Adipocyte (in vitro differentiated cells): ENCODE measurements at regions not wholly inside any gene's neighbourhood (a gene's known extent, or its start where the extent isn't known, plus 50 kb on each side); places are given as distances from the start of the nearest gene placed in this dataset.

Experiments used
- DNase-seq: peaks from one replicate; pipeline ENCODE4 v3.0.0-alpha.2; 2015; ENCODE audit warnings: low read depth
- H3K27me3 ChIP-seq: replicated peaks from 2 replicates; pipeline ENCODE4 v1.7.0; 2013; ENCODE audit warnings: mild to moderate bottlenecking, low read length, moderate library complexity; ENCODE audit not compliant: control insufficient read depth, insufficient read depth
- H3K36me3 ChIP-seq: 2 replicates; pipeline ENCODE4 v1.7.0; 2013; ENCODE audit warnings: low read length, mild to moderate bottlenecking, moderate library complexity; ENCODE audit not compliant: control insufficient read depth, insufficient read depth, severe bottlenecking
- H3K4me1 ChIP-seq: 2 replicates; pipeline ENCODE4 v1.7.0; 2013; ENCODE audit warnings: mild to moderate bottlenecking, low read length, moderate library complexity; ENCODE audit not compliant: control insufficient read depth, insufficient read depth
- H3K4me3 ChIP-seq: 2 replicates; pipeline ENCODE4 v1.7.0; 2013; ENCODE audit warnings: mild to moderate bottlenecking, low read length, moderate library complexity
- H3K9ac ChIP-seq: 2 replicates; pipeline ENCODE4 v1.7.0; 2013; ENCODE audit warnings: mild to moderate bottlenecking, low read length, moderate library complexity
- H3K9me3 ChIP-seq: 2 replicates; pipeline ENCODE4 v1.7.0; 2013; ENCODE audit warnings: mild to moderate bottlenecking, low read length, moderate library complexity; ENCODE audit not compliant: control insufficient read depth

DNA sequence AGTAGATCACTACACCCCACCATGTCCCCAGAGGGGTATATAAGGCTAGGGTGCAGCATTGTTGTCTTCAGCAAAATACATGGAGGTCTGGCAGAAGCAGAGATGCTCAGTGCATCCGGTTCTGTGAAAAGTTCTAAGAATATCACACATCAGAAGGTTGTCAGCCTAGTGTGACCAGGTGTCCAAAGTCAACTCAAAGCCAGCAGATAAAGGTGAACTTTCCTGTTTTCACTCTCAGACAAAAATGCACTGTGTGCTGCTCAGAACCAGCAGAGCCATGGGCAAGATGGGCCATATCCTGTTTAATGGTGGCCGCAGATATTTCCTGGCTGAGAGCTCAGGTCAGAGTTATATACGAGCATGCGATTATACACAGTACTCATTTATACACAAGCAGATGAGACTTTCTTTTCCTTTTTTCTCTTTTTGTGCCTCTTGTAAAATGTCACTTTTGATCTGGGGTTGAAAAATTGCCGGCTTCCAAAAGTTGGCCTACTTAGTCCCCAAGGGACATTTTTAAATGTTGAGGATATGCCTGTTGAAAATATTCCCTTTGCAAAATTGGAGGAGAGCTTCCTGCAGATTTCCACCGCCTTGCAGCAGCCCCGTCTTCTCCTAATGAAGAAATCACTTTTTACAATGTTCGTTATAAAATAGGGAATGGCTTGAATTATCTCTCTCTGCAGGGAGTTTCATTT is 425.6 kb upstream of the SALL1 start:
- Histone ChIP-seq H3K27me3 (peaks cover 25% of the 10 kb centered on the region), H3K9me3 (no peaks in the 10 kb centered on the region)

DNA sequence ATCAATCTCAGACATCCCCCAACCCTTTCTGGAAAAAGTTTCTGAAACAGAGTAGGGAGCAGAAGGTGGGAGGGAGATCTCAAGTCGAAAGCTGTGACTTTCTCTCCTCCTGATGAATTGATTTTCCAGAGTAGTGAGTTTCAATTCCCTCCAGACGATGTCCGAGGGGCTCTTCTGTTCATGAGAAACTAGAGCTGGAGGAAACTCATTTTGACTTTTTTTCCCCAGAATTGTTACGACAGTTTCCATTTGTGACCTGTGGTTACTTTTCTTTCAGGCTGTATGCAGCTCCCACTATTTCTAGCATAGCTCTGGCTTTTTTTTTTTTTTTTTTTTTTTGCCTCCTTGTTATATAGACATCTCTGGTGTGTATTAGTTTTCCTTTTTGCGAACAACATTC is 422.1 kb upstream of the SALL1 start:
- Histone ChIP-seq H3K9me3 (no peaks in the 10 kb centered on the region), H3K4me1 (peaks cover 15% of the 10 kb centered on the region), H3K9ac (no peak overlapping the region), H3K27me3 (peaks cover 25% of the 10 kb centered on the region), H3K36me3 (no peaks in the 10 kb centered on the region), H3K4me3 (no peak overlapping the region)
- DNase-seq = no peak

More for the DNA sequence above, 425.6 kb upstream of the SALL1 start:
- Histone ChIP-seq H3K4me3 (peak overlapping the region; percentile 12), H3K36me3 (no peaks in the 10 kb centered on the region), H3K4me1 (peaks cover 15% of the 10 kb centered on the region), H3K9ac (no peak overlapping the region)
- DNase-seq = no peak

GRCh38 chr16:51569203-51569931 is 418.3 kb upstream of the SALL1 start:
- peak; percentile 29 for DNase-seq

DNA sequence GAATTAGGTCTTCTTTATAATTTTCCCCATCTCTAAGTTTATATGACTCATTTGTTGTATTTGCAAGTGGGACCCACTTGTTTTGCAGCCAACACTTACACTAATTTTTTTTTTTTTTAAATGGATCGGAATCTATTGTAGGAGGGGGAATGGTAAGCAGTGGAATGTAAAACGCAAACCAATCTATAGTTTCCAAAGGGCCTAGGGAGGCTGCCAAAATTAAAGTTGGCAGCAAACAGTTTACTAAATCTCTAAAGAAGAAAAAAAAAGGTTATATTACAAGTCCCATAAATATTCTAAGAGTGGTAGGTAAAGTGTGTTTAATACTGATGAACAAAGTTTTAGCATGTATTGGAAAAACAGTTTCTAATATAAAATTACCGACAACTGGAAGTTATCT is 416.8 kb upstream of the SALL1 start:
- Histone ChIP-seq H3K4me1 (no peaks in the 10 kb centered on the region), H3K27me3 (peaks cover 5% of the 10 kb centered on the region), H3K36me3 (no peaks in the 10 kb centered on the region), H3K9ac (no peak overlapping the region), H3K4me3 (no peak overlapping the region), H3K9me3 (no peaks in the 10 kb centered on the region)
- no peak for DNase-seq

More at GRCh38 chr16:51569203-51569931, 418.3 kb upstream of the SALL1 start:
- Histone ChIP-seq H3K4me3 (no peak overlapping the region), H3K9ac (no peak overlapping the region), H3K4me1 (no peaks in the 10 kb centered on the region), H3K36me3 (no peaks in the 10 kb centered on the region), H3K9me3 (no peaks in the 10 kb centered on the region), H3K27me3 (peaks cover 10% of the 10 kb centered on the region)

GRCh38 chr16:51565184-51565583 is 414.1 kb upstream of the SALL1 start:
- Histone ChIP-seq H3K4me1 (no peaks in the 10 kb centered on the region), H3K36me3 (no peaks in the 10 kb centered on the region), H3K9me3 (no peaks in the 10 kb centered on the region), H3K4me3 (no peak overlapping the region), H3K27me3 (no peaks in the 10 kb centered on the region), H3K9ac (no peak overlapping the region)
- DNase-seq = no peak

DNA sequence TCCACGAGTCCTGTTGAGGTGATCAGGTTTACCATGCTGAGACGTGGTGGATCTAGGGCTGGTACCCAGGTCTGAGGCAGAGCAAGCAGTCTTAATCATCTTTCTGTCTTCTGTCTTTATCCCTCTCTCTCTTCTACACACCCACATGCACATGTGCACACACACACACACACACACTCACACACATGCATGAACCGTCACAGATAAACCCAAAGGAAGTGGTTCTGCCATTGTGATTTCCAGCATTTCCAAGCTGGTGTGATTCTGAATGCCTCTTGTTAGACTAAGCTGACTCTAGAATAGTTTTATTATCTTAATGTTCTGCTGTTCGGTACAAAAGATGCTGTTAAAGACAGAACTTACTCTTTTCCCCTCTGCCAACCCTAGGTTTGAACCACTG is 411.8 kb upstream of the SALL1 start:
- Histone ChIP-seq H3K4me1 (no peaks in the 10 kb centered on the region), H3K9me3 (no peaks in the 10 kb centered on the region), H3K36me3 (no peaks in the 10 kb centered on the region), H3K27me3 (no peaks in the 10 kb centered on the region), H3K4me3 (no peak overlapping the region), H3K9ac (no peak overlapping the region)
- DNase-seq = no peak

- Histone ChIP-seq H3K9me3 (no peaks in the 10 kb centered on the region), H3K27me3 (no peaks in the 10 kb centered on the region), H3K4me3 (no peak overlapping the region), H3K4me1 (peaks cover 17% of the 10 kb centered on the region), H3K9ac (no peak overlapping the region), H3K36me3 (no peaks in the 10 kb centered on the region)
- DNase-seq = no peak
Measured at GRCh38 chr16:51559901-51560300, 408.8 kb upstream of the SALL1 start.

GRCh38 chr16:51557670-51558069 is 406.6 kb upstream of the SALL1 start:
- no peak overlapping the region for H3K4me3 ChIP-seq
- H3K9me3 ChIP-seq = no peaks in the 10 kb centered on the region
- no peaks in the 10 kb centered on the region for H3K27me3 ChIP-seq
- H3K9ac ChIP-seq = no peak overlapping the region
- peaks cover 35% of the 10 kb centered on the region for H3K4me1 ChIP-seq
- no peaks in the 10 kb centered on the region for H3K36me3 ChIP-seq
- peak; percentile 5 for DNase-seq

GRCh38 chr16:51556694-51557340 is 405.7 kb upstream of the SALL1 start:
- Histone ChIP-seq H3K4me3 (peak overlapping the region; percentile 70), H3K4me1 (peaks cover 35% of the 10 kb centered on the region), H3K27me3 (no peaks in the 10 kb centered on the region), H3K36me3 (no peaks in the 10 kb centered on the region), H3K9ac (peak overlapping the region; percentile 59), H3K9me3 (no peaks in the 10 kb centered on the region)
- DNase-seq = peak; percentile 94

- no peaks in the 10 kb centered on the region for H3K36me3 ChIP-seq
Measured at GRCh38 chr16:51553910-51554309, 402.8 kb upstream of the SALL1 start.

DNA sequence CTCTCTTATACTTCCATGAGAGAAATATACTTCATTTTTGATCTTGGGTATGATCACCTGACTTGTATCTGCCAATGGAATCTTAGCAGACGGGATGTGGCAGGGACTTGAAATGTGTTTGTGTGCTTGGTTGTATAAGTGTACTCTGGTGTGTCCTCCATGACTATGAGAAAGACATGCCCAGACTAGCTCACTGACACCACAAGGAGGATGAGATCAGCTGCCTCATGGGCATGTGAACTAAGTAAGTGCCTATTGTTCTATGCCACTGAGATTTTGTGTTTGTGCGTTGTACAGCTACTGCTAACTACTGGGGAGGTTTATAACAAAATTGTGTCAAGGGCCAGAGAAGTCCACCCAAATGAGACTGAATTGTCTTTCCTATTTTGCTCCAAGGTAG is 402.2 kb upstream of the SALL1 start:
- no peak overlapping the region for H3K9ac ChIP-seq

More at GRCh38 chr16:51553910-51554309, 402.8 kb upstream of the SALL1 start:
- Histone ChIP-seq H3K9ac (no peak overlapping the region), H3K9me3 (no peaks in the 10 kb centered on the region), H3K4me3 (no peak overlapping the region), H3K4me1 (peaks cover 40% of the 10 kb centered on the region), H3K27me3 (no peaks in the 10 kb centered on the region)
- DNase-seq = peak; percentile 7

More for the DNA sequence above, 402.2 kb upstream of the SALL1 start:
- peaks cover 40% of the 10 kb centered on the region for H3K4me1 ChIP-seq
- no peak overlapping the region for H3K4me3 ChIP-seq
- H3K9me3 ChIP-seq = no peaks in the 10 kb centered on the region
- H3K36me3 ChIP-seq = no peaks in the 10 kb centered on the region
- H3K27me3 ChIP-seq = no peaks in the 10 kb centered on the region
- DNase-seq = no peak
